Fibroblast of villous mesenchyme (primary cell): ENCODE measurements at regions not wholly inside any gene's neighbourhood (a gene's known extent, or its start where the extent isn't known, plus 50 kb on each side); places are given as distances from the start of the nearest gene placed in this dataset.

Source experiments
- DNase-seq: peaks from one replicate; pipeline ENCODE4 v3.0.0-alpha.2; 2010; ENCODE audit warnings: low read depth
- H3K4me3 ChIP-seq: 2 replicates; pipeline ENCODE4 v1.5.1; 2011; ENCODE audit warnings: low read depth, mild to moderate bottlenecking, low read length
- TF ChIP-seq, protein P1 (sequence below): IDR thresholded peaks from 2 replicates; pipeline ENCODE4 v1.5.1; 2012; ENCODE audit warnings: low read depth, mild to moderate bottlenecking, low read length; ENCODE audit not compliant: insufficient read depth

DNA sequence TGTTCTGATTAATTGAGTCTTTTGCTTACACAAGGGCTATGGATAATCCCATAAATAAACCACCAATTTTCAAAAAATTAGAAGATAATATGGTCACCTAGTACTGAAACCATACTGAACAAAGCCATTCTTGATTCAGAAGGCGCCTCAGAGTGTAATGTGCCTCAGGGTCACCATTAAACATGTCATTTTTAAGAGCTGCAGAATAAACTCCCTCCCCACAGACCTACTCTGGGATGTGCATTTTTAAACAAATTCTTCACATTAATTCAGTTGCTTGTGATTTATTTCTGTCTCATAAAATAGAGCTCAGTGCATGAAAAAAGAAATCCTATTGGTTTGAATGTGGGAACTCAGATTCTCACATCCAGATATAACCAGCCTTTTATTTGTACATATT, 202.1 kb upstream of the HEY2 start:
- peak; percentile 15 for DNase-seq
- H3K4me3 ChIP-seq, result no peak overlapping the region
- TF ChIP-seq, protein P1, sequence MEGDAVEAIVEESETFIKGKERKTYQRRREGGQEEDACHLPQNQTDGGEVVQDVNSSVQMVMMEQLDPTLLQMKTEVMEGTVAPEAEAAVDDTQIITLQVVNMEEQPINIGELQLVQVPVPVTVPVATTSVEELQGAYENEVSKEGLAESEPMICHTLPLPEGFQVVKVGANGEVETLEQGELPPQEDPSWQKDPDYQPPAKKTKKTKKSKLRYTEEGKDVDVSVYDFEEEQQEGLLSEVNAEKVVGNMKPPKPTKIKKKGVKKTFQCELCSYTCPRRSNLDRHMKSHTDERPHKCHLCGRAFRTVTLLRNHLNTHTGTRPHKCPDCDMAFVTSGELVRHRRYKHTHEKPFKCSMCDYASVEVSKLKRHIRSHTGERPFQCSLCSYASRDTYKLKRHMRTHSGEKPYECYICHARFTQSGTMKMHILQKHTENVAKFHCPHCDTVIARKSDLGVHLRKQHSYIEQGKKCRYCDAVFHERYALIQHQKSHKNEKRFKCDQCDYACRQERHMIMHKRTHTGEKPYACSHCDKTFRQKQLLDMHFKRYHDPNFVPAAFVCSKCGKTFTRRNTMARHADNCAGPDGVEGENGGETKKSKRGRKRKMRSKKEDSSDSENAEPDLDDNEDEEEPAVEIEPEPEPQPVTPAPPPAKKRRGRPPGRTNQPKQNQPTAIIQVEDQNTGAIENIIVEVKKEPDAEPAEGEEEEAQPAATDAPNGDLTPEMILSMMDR, result no peak

DNA sequence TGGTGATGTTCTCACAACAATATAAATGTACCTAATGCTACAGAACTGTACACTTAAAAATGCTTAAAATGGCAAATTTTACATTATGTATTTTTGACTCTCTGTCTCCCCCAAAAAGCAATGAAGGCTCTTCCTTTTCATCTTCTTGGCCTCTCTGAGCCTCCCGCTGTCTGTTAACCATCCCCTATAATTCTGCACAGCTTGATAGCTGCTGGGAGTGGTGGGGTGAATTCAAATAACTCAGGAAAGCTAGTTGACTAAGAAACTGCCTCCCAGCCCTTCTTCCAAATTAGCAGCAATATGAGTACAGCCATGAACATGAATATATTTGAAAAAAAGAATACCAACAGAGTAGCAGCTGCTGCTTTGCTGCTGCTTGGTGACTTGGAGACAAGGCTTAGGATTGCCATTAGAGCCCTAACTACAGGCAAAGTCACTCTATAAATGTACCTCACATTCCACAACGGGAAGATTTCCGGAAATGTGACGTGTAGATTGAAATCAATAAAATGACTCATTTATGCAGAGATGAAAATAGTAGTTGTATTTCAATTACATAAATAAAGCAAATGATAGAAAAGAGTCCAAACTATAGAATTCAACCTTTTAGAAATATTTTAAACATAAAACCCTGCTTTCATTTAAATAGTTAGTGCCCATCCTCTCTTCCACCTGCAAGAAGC, 200.1 kb upstream of the HEY2 start:
- no peak overlapping the region for H3K4me3 ChIP-seq
- DNase-seq, result no peak
- TF ChIP-seq, protein P1, result no peak

DNA sequence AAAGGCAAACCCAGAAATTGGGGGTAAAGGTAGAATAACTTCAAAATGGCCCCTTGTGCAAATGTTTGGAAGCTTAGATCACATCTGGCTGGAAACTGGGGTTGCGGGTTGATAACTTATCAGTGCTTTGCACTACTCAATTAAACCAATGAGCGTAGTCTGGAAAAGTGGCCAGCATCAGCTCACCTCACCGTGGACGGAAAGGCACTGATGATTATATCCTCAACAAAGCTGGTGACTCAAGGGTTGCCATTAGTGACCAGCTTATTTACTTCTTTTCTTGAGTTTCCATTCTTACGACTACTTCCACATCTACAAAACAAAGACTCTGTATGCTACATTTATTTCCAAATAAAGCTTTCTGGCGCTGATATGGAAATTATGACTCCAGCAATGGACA, 198.5 kb upstream of the HEY2 start:
- TF ChIP-seq, protein P1, result no peak
- no peak for DNase-seq
- no peak overlapping the region for H3K4me3 ChIP-seq

DNA sequence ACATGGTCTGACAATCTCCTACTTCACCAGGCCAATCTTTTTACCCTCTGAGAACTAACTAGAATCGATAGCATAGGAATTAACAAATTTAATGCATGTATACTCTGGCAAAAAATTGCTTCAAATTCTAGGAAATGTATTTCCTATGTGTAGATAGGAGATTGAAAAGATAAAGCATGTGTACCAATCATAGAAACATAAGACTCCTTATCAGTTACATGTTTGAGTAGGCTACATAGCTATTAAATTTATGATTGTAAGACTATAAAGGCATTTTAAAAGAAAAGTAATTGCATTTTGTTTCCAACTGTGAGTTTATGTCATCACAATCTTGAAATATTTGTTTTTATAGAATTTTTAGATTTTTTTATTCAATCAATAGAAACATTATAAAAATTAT, 196.6 kb upstream of the HEY2 start:
- DNase-seq, result no peak
- H3K4me3 ChIP-seq, result no peak overlapping the region
- TF ChIP-seq, protein P1, result no peak

DNA sequence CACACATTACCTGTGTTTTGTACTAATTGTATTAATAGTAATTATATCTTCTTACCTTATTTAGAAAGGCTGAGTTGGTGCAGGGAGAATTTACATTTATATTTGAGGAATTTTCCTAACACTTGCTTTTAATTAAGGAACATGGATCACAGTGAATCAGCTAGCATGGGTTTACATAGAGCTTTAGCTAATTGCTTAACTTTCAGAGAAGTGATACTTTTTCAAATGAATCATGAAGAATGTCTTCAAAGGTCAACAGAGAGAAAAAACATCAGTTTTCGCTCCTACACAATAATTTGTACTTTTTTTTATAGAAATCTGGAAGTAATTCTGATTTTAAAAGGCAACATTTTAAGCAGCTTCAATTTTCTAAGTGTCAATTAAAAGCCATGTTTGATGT, 195.0 kb upstream of the HEY2 start:
- no peak overlapping the region for H3K4me3 ChIP-seq
- TF ChIP-seq, protein P1, result no peak
- DNase-seq, result peak; percentile 11

DNA sequence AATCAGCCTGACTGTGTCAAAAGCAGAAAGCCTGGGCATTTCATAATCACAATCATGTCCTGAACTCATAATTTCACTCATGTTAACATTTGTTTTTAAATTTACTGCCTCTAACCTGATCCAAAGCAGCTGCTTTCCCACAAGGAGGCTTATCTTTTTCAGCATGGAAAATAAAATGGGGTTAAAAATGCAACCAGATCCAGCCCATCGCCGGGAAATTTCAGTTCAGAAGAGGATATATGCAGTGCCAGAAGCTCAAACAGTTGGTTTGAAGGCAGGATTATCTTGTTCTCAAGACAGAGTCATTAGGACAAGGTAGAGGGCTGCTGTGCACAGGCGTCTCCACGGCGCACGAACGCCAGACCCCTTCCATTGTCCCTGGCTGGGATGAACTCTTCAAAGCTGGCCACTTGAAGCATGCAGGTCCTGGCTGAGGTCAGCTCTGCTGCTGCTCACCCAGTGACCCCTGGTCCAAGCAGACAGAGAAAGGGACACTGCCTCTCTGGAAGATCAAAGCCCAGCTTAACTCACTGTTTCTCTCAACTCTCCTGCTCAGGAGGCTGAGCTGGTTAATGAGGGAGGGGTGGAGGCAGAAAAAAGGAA, 191.1 kb upstream of the HEY2 start:
- DNase-seq, result no peak
- TF ChIP-seq, protein P1, result no peak
- H3K4me3 ChIP-seq, result no peak overlapping the region
